Osteocyte (in vitro differentiated cells): ENCODE measurements at regions not wholly inside any gene's neighbourhood (a gene's known extent, or its start where the extent isn't known, plus 50 kb on each side); places are given as distances from the start of the nearest gene placed in this dataset.

Experiments used
- DNase-seq: peaks from one replicate; pipeline ENCODE4 v3.0.0; 2021; ENCODE audit warnings: mixed read lengths; ENCODE audit not compliant: unreplicated experiment; ENCODE audit errors: extremely low spot score
- H3K27ac Mint-ChIP-seq: one replicate; pipeline ENCODE4 v1.8.0; 2021; ENCODE audit warnings: mild to moderate bottlenecking, mixed read lengths; ENCODE audit not compliant: unreplicated experiment
- H3K27me3 Mint-ChIP-seq: one replicate; pipeline ENCODE4 v1.8.0; 2021; ENCODE audit warnings: mixed read lengths; ENCODE audit not compliant: unreplicated experiment
- H3K36me3 Mint-ChIP-seq: one replicate; pipeline ENCODE4 v1.8.0; 2021; ENCODE audit warnings: mixed read lengths; ENCODE audit not compliant: unreplicated experiment
- H3K4me1 Mint-ChIP-seq: one replicate; pipeline ENCODE4 v1.8.0; 2021; ENCODE audit warnings: mixed read lengths; ENCODE audit not compliant: unreplicated experiment
- H3K4me3 Mint-ChIP-seq: one replicate; pipeline ENCODE4 v1.8.0; 2021; ENCODE audit warnings: mild to moderate bottlenecking, moderate library complexity, mixed read lengths; ENCODE audit not compliant: unreplicated experiment
- H3K9me3 Mint-ChIP-seq: one replicate; pipeline ENCODE4 v1.8.0; 2021; ENCODE audit warnings: mixed read lengths; ENCODE audit not compliant: unreplicated experiment
- CTCF ChIP-seq: fragments of 200-600 bp; sonication (generic); IDR thresholded peaks from 2 replicates; pipeline ENCODE4 v1.5.0; 2021; ENCODE audit warnings: antibody characterized with exemption, mild to moderate bottlenecking, moderate library complexity

GRCh38 chr14:103250874-103251273 is 83.2 kb upstream of the EIF5 start:
- Mint-ChIP-seq H3K9me3 (no peaks in the 10 kb centered on the region), H3K27me3 (peaks cover 18% of the 10 kb centered on the region), H3K27ac (no peak overlapping the region), H3K4me1 (peaks cover 1% of the 10 kb centered on the region), H3K36me3 (no peaks in the 10 kb centered on the region), H3K4me3 (no peak overlapping the region)
- TF ChIP-seq CTCF, result no peak
- no peak for DNase-seq

GRCh38 chr14:103255555-103255954 is 78.5 kb upstream of the EIF5 start:
- Mint-ChIP-seq H3K27ac (no peak overlapping the region), H3K4me3 (no peak overlapping the region), H3K36me3 (no peaks in the 10 kb centered on the region), H3K4me1 (peaks cover 4% of the 10 kb centered on the region), H3K27me3 (peaks cover 14% of the 10 kb centered on the region), H3K9me3 (no peaks in the 10 kb centered on the region)
- no peak for DNase-seq
- no peak for TF ChIP-seq CTCF

- peaks cover 12% of the 10 kb centered on the region for H3K4me1 Mint-ChIP-seq
- no peak overlapping the region for H3K27ac Mint-ChIP-seq
- peaks cover 12% of the 10 kb centered on the region for H3K27me3 Mint-ChIP-seq
- H3K9me3 Mint-ChIP-seq, result no peaks in the 10 kb centered on the region
- no peak for DNase-seq
- no peak for TF ChIP-seq CTCF
- no peak overlapping the region for H3K4me3 Mint-ChIP-seq
- H3K36me3 Mint-ChIP-seq, result no peaks in the 10 kb centered on the region
These were observed 77.6 kb upstream of the EIF5 start for GRCh38 chr14:103256406-103256805.

GRCh38 chr14:103257211-103257962 is 76.7 kb upstream of the EIF5 start:
- Mint-ChIP-seq H3K27me3 (peaks cover 9% of the 10 kb centered on the region), H3K9me3 (no peaks in the 10 kb centered on the region), H3K4me1 (peaks cover 15% of the 10 kb centered on the region)

More at GRCh38 chr14:103257211-103257962, 76.7 kb upstream of the EIF5 start:
- Mint-ChIP-seq H3K27ac (no peak overlapping the region), H3K36me3 (no peaks in the 10 kb centered on the region), H3K4me3 (no peak overlapping the region)
- TF ChIP-seq CTCF, result no peak
- DNase-seq, result no peak
